ENCODE measurements at regions not wholly inside any gene's neighbourhood (a gene's known extent, or its start where the extent isn't known, plus 50 kb on each side); places are given as distances from the start of the nearest gene placed in this dataset.

DNA sequence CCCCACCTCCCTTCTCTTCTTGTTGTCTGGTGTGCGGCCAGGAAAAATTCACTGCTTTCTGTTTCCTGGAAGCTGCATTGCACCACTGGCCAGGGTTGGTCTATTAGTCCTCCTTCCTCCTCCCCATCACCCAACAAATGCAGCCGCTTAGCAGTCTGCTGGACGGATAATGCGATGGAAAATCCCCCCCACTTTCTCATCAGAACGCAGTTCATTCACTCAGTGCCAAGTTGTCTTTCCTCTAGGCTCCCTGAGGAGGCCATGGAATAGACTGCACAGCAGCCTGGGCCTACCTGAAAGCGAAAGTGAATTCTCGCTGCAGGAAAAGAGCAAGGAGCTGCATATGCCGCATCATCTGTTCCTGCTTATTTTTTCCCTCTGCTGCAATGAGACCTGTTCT is 513.6 kb downstream of the METTL15 start:
- TF ChIP-seq TCF12 (IDR thresholded peaks at IDR 0.05; ENCODE audit: low read depth) (no peak), YY1 (IDR thresholded peaks at IDR 0.05; ENCODE audit: low read depth) (no peak), TAF1 (IDR thresholded peaks at IDR 0.05; ENCODE audit: low read depth) (no peak), ZBTB7A (IDR thresholded peaks at IDR 0.05; ENCODE audit: low read depth) (no peak), TEAD4 (IDR thresholded peaks at IDR 0.05) (no peak), NFIC (IDR thresholded peaks at IDR 0.05) (no peak), FOXM1 (IDR thresholded peaks at IDR 0.05; ENCODE audit: borderline replicate concordance, low read depth) (no peak), MAX (IDR thresholded peaks at IDR 0.05) (no peak), CREB1 (IDR thresholded peaks at IDR 0.05; ENCODE audit: low read depth) (no peak), EP300 (IDR thresholded peaks at IDR 0.05; ENCODE audit: borderline replicate concordance) (no peak), EGR1 (IDR thresholded peaks at IDR 0.05) (no peak), RAD21 (IDR thresholded peaks at IDR 0.05; ENCODE audit: low read depth) (no peak), CEBPB (IDR thresholded peaks at IDR 0.05) (no peak)
- TF ChIP-seq, protein P1, sequence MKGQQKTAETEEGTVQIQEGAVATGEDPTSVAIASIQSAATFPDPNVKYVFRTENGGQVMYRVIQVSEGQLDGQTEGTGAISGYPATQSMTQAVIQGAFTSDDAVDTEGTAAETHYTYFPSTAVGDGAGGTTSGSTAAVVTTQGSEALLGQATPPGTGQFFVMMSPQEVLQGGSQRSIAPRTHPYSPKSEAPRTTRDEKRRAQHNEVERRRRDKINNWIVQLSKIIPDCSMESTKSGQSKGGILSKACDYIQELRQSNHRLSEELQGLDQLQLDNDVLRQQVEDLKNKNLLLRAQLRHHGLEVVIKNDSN (IDR thresholded peaks at IDR 0.05), result no peak

- TF ChIP-seq CEBPB (IDR thresholded peaks at IDR 0.05) (no peak), EGR1 (IDR thresholded peaks at IDR 0.05) (no peak), CREB1 (IDR thresholded peaks at IDR 0.05; ENCODE audit: low read depth) (no peak), FOXM1 (IDR thresholded peaks at IDR 0.05; ENCODE audit: borderline replicate concordance, low read depth) (no peak), EP300 (IDR thresholded peaks at IDR 0.05; ENCODE audit: borderline replicate concordance) (no peak), TAF1 (IDR thresholded peaks at IDR 0.05; ENCODE audit: low read depth) (no peak), RAD21 (IDR thresholded peaks at IDR 0.05; ENCODE audit: low read depth) (no peak), MAX (IDR thresholded peaks at IDR 0.05) (no peak), YY1 (IDR thresholded peaks at IDR 0.05; ENCODE audit: low read depth) (no peak), TEAD4 (IDR thresholded peaks at IDR 0.05) (no peak), NFIC (IDR thresholded peaks at IDR 0.05) (no peak)
- TF ChIP-seq, protein P1 (IDR thresholded peaks at IDR 0.05), result no peak
- TF ChIP-seq, protein P2, sequence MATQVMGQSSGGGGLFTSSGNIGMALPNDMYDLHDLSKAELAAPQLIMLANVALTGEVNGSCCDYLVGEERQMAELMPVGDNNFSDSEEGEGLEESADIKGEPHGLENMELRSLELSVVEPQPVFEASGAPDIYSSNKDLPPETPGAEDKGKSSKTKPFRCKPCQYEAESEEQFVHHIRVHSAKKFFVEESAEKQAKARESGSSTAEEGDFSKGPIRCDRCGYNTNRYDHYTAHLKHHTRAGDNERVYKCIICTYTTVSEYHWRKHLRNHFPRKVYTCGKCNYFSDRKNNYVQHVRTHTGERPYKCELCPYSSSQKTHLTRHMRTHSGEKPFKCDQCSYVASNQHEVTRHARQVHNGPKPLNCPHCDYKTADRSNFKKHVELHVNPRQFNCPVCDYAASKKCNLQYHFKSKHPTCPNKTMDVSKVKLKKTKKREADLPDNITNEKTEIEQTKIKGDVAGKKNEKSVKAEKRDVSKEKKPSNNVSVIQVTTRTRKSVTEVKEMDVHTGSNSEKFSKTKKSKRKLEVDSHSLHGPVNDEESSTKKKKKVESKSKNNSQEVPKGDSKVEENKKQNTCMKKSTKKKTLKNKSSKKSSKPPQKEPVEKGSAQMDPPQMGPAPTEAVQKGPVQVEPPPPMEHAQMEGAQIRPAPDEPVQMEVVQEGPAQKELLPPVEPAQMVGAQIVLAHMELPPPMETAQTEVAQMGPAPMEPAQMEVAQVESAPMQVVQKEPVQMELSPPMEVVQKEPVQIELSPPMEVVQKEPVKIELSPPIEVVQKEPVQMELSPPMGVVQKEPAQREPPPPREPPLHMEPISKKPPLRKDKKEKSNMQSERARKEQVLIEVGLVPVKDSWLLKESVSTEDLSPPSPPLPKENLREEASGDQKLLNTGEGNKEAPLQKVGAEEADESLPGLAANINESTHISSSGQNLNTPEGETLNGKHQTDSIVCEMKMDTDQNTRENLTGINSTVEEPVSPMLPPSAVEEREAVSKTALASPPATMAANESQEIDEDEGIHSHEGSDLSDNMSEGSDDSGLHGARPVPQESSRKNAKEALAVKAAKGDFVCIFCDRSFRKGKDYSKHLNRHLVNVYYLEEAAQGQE (IDR thresholded peaks at IDR 0.05; ENCODE audit: low read depth), result no peak
Measured at GRCh38 chr11:28619846-28620540, 511.8 kb downstream of the METTL15 start.

- no peak for TF ChIP-seq CREB1 (IDR thresholded peaks at IDR 0.05; ENCODE audit: low read depth)
- no peak for TF ChIP-seq NFIC (IDR thresholded peaks at IDR 0.05)
- no peak for TF ChIP-seq EP300 (IDR thresholded peaks at IDR 0.05; ENCODE audit: borderline replicate concordance)
- TF ChIP-seq, protein P2 (IDR thresholded peaks at IDR 0.05; ENCODE audit: low read depth), result no peak
- TF ChIP-seq, protein P1 (IDR thresholded peaks at IDR 0.05), result no peak
- TF ChIP-seq MAX (IDR thresholded peaks at IDR 0.05), result no peak
- TF ChIP-seq CEBPB (IDR thresholded peaks at IDR 0.05), result no peak
- TF ChIP-seq TAF1 (IDR thresholded peaks at IDR 0.05; ENCODE audit: low read depth), result no peak
Measured at GRCh38 chr11:28618416-28618815, 510.2 kb downstream of the METTL15 start.

DNA sequence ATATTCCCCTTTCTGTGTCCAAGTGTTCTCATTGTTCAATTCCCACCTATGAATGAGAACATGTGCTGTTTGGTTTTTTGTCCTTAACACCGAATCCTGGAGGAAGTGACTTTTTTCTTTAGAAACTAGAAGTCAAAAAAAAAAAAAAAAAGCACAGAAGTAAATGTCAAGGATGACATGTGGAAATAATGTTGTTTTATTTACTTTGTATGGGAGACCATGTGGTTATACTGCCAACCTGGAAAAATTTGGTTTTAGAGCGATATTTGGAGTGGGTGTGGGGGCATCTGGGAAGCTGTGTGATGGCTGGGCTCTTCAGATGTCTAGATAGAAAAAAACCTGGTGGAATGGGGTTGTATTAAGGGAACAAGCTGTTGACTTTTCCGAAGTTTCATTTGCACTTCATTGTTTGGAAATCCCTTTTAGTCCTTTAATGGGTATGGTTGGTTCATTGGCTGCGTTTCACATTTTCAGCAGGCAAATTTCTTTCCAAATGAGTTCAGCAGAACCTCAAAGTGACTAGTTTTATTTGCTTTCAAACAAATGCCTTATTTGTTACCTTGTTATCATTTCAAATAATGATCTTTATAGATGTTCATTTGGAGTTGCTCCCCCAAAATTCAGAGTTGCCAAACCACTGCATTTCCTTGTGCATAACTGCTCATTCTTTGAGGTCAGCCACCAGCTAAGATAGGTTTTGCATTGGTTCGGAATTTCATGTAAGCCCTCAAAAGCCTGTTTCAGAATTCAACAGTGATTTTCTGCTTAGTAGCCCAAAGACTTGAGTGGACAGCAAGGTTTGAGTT is 508.2 kb downstream of the METTL15 start:
- TF ChIP-seq MAX (IDR thresholded peaks at IDR 0.05) (no peak), CREB1 (IDR thresholded peaks at IDR 0.05; ENCODE audit: low read depth) (no peak), TCF12 (IDR thresholded peaks at IDR 0.05; ENCODE audit: low read depth) (no peak), EP300 (IDR thresholded peaks at IDR 0.05; ENCODE audit: borderline replicate concordance) (no peak), TEAD4 (IDR thresholded peaks at IDR 0.05) (no peak), NFIC (IDR thresholded peaks at IDR 0.05) (no peak), ZBTB7A (IDR thresholded peaks at IDR 0.05; ENCODE audit: low read depth) (no peak), CEBPB (IDR thresholded peaks at IDR 0.05) (no peak), FOXM1 (IDR thresholded peaks at IDR 0.05; ENCODE audit: borderline replicate concordance, low read depth) (no peak), RAD21 (IDR thresholded peaks at IDR 0.05; ENCODE audit: low read depth) (no peak)
- TF ChIP-seq, protein P1 (IDR thresholded peaks at IDR 0.05), result no peak
- TF ChIP-seq, protein P2 (IDR thresholded peaks at IDR 0.05; ENCODE audit: low read depth), result no peak

Measured in Ishikawa (cell line).